H9 (cell line): ENCODE measurements at regions not wholly inside any gene's neighbourhood (a gene's known extent, or its start where the extent isn't known, plus 50 kb on each side); places are given as distances from the start of the nearest gene placed in this dataset.

Experiments
- DNase-seq: peaks from one replicate; pipeline ENCODE4 v3.0.0-alpha.2; 2017
- H2AFZ ChIP-seq: one replicate; pipeline ENCODE4 v1.6.1; 2013; ENCODE audit warnings: mild to moderate bottlenecking, low read length, control low read depth, moderate library complexity
- H2AK5ac ChIP-seq: 2 replicates; pipeline ENCODE4 v1.6.1; 2013; ENCODE audit warnings: low read length, control low read depth, mixed read lengths; ENCODE audit not compliant: insufficient read length
- H2BK120ac ChIP-seq: one replicate; pipeline ENCODE4 v1.6.1; 2013; ENCODE audit warnings: low read depth, mild to moderate bottlenecking, low read length, control low read depth, inconsistent platforms; ENCODE audit not compliant: poor library complexity, severe bottlenecking
- H2BK12ac ChIP-seq: 2 replicates; pipeline ENCODE4 v1.6.1; 2013; ENCODE audit warnings: low read length, control low read depth, mixed read lengths, low read depth; ENCODE audit not compliant: insufficient read length
- H2BK15ac ChIP-seq: 2 replicates; pipeline ENCODE4 v1.6.1; 2013; ENCODE audit warnings: low read depth, low read length, control low read depth
- H2BK20ac ChIP-seq: one replicate; pipeline ENCODE4 v1.6.1; 2013; ENCODE audit warnings: low read depth, mild to moderate bottlenecking, low read length, control low read depth, inconsistent platforms; ENCODE audit not compliant: poor library complexity, severe bottlenecking
- H2BK5ac ChIP-seq: 2 replicates; pipeline ENCODE4 v1.6.1; 2013; ENCODE audit warnings: low read length, control low read depth, mixed read lengths; ENCODE audit not compliant: insufficient read length
- H3K14ac ChIP-seq: 2 replicates; pipeline ENCODE4 v1.6.1; 2013; ENCODE audit warnings: low read length, control low read depth; ENCODE audit not compliant: insufficient read depth
- H3K18ac ChIP-seq: 2 replicates; pipeline ENCODE4 v1.6.1; 2013; ENCODE audit warnings: low read depth, mild to moderate bottlenecking, mixed read lengths, low read length, control low read depth; ENCODE audit not compliant: insufficient read length
- H3K23ac ChIP-seq: 2 replicates; pipeline ENCODE4 v1.6.1; 2013; ENCODE audit warnings: low read length, control low read depth, mixed read lengths, low read depth; ENCODE audit not compliant: insufficient read length
- H3K23me2 ChIP-seq: 2 replicates; pipeline ENCODE4 v1.6.1; 2013; ENCODE audit warnings: low read depth, mild to moderate bottlenecking, mixed read lengths, low read length, control low read depth; ENCODE audit not compliant: insufficient read length, poor library complexity, severe bottlenecking
- H3K27ac ChIP-seq: 2 replicates; pipeline ENCODE4 v1.5.1; 2013; ENCODE audit warnings: low read length, control low read depth, mixed read lengths, low read depth; ENCODE audit not compliant: insufficient read length
- H3K27me3 ChIP-seq: 2 replicates; pipeline ENCODE4 v1.6.1; 2013; ENCODE audit warnings: low read length, control low read depth, inconsistent platforms; ENCODE audit not compliant: insufficient read depth
- H3K4ac ChIP-seq: 2 replicates; pipeline ENCODE4 v1.6.1; 2013; ENCODE audit warnings: low read depth, mild to moderate bottlenecking, control low read depth, inconsistent platforms, low read length, moderate library complexity
- H3K4me1 ChIP-seq: 2 replicates; pipeline ENCODE4 v1.6.1; 2013; ENCODE audit warnings: low read length, control low read depth, inconsistent platforms; ENCODE audit not compliant: insufficient read depth
- H3K4me2 ChIP-seq: 2 replicates; pipeline ENCODE4 v1.6.1; 2013; ENCODE audit warnings: low read length, control low read depth, mixed read lengths; ENCODE audit not compliant: insufficient read length, insufficient read depth
- H3K56ac ChIP-seq: 2 replicates; pipeline ENCODE4 v1.6.1; 2013; ENCODE audit warnings: low read depth, mild to moderate bottlenecking, mixed read lengths, low read length, control low read depth; ENCODE audit not compliant: insufficient read length
- H3K79me1 ChIP-seq: 2 replicates; pipeline ENCODE4 v1.6.1; 2013; ENCODE audit warnings: low read depth, mild to moderate bottlenecking, moderate library complexity, low read length, control low read depth, inconsistent platforms; ENCODE audit not compliant: insufficient read depth, poor library complexity, severe bottlenecking
- H3K79me2 ChIP-seq: 2 replicates; pipeline ENCODE4 v1.6.1; 2013; ENCODE audit warnings: low read length, control low read depth, inconsistent platforms; ENCODE audit not compliant: insufficient read depth
- H3K9ac ChIP-seq: 2 replicates; pipeline ENCODE4 v1.6.1; 2013; ENCODE audit warnings: low read length, control low read depth, mixed read lengths; ENCODE audit not compliant: insufficient read length; ENCODE audit errors: extremely low read depth
- H3K9me3 ChIP-seq: one replicate; pipeline ENCODE4 v1.6.1; 2013; ENCODE audit warnings: low read depth, low read length, inconsistent platforms; ENCODE audit not compliant: control insufficient read depth
- H3T11ph ChIP-seq: one replicate; pipeline ENCODE4 v1.6.1; 2013; ENCODE audit warnings: mild to moderate bottlenecking, low read length, control low read depth, inconsistent platforms
- H4K20me1 ChIP-seq: one replicate; pipeline ENCODE4 v1.6.1; 2013; ENCODE audit not compliant: control insufficient read depth, insufficient read length, insufficient read depth
- H4K5ac ChIP-seq: 2 replicates; pipeline ENCODE4 v1.6.1; 2013; ENCODE audit warnings: low read depth, mild to moderate bottlenecking, mixed read lengths, low read length, control low read depth; ENCODE audit not compliant: insufficient read length
- H4K8ac ChIP-seq: replicated peaks from 2 replicates; pipeline ENCODE4 v1.6.1; 2013; ENCODE audit warnings: low read length, control low read depth, mixed read lengths, low read depth; ENCODE audit not compliant: insufficient read length
- H4K91ac ChIP-seq: 2 replicates; pipeline ENCODE4 v1.6.1; 2013; ENCODE audit warnings: low read depth, mild to moderate bottlenecking, moderate library complexity, mixed read lengths, low read length, control low read depth; ENCODE audit not compliant: insufficient read length
- H3K27ac Mint-ChIP-seq, 3 experiments: 2 replicates in 2 of 3; 3 replicates in 1 of 3; pipeline ENCODE4 v1.8.0; 2020 to 2021; ENCODE audit warnings: mixed read lengths in 3 of 3, mild to moderate bottlenecking in 1 of 3, moderate library complexity in 1 of 3
- H3K27me3 Mint-ChIP-seq: 2 replicates; pipeline ENCODE4 v1.8.0; 2021; ENCODE audit warnings: low read depth, mild to moderate bottlenecking, moderate library complexity, mixed read lengths
- H3K36me3 Mint-ChIP-seq, 3 experiments: 2 replicates in 2 of 3; 3 replicates in 1 of 3; pipeline ENCODE4 v1.8.0; 2020 to 2021; ENCODE audit warnings: low read depth in 3 of 3, mixed read lengths in 3 of 3; ENCODE audit not compliant: insufficient read depth in 1 of 3
- H3K4me1 Mint-ChIP-seq, 2 experiments: 2 replicates each; pipeline ENCODE4 v1.8.0; 2020; ENCODE audit warnings: mixed read lengths in 2 of 2
- H3K4me3 Mint-ChIP-seq, 2 experiments: 2 replicates in 1 of 2; 3 replicates in 1 of 2; pipeline ENCODE4 v1.8.0; 2020 to 2021; ENCODE audit warnings: mild to moderate bottlenecking in 2 of 2, mixed read lengths in 2 of 2, moderate library complexity in 1 of 2
- H3K9me3 Mint-ChIP-seq, 2 experiments: 2 replicates in 1 of 2; 3 replicates in 1 of 2; pipeline ENCODE4 v1.8.0; 2020; ENCODE audit warnings: mild to moderate bottlenecking in 2 of 2, mixed read lengths in 2 of 2, moderate library complexity in 1 of 2
- CTCF ChIP-seq: fragments of 200-600 bp; sonication (generic); conservative IDR thresholded peaks from 3 replicates; pipeline ENCODE4 v1.8.0; 2021; ENCODE audit warnings: antibody characterized with exemption, mild to moderate bottlenecking
- WGBS: extraction: QIAGEN DNeasy Blood & Tissue Kit; methylation state at CpG from one replicate; pipeline ENCODE4 v1.1.7; 2013; ENCODE audit warnings: missing lambda C conversion rate, low lambda C conversion rate, mixed read lengths; ENCODE audit not compliant: insufficient read length; ENCODE audit errors: extremely low coverage; 5-methylcytosine and 5-hydroxymethylcytosine counted together

DNA sequence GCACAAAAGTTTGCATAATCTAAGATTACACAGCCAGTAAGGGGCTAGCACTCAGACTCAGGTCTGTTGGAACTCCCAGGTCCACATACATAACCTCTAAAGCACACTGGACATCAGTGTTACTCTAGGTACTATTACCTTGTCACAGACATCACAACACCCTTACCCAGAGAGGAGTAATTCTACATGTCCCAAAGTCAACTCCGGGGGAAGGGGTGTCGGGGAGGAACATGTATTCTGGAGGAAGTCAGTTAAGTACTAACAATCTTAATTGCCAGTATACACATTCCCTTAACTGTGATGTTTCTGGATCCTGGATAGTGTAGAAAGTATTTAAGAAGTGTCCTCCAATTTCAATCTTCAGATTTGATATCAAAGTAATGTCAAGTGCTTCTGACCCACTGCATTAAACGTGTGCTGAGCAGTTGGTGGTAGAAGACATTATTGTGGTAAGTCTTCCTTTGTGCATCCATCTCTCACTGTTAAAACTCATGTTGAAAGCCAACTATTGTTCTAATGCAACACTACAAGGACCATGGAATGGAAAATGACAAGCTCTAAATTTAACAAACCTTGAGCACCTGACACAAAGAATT is 155.4 kb downstream of the CRPPA start:
- no peak for TF ChIP-seq CTCF
- WGBS = no CpG with 5 or more reads among the region's 3 CpGs

More for the DNA sequence above, 155.4 kb downstream of the CRPPA start:
- Histone ChIP-seq H3K23me2 (no peaks in the 10 kb centered on the region), H3K9me3 (no peaks in the 10 kb centered on the region), H4K8ac (no peak overlapping the region), H3K27me3 (no peaks in the 10 kb centered on the region), H3K79me2 (no peaks in the 10 kb centered on the region), H2BK5ac (no peak overlapping the region), H4K5ac (no peak overlapping the region), H3K4me1 (no peaks in the 10 kb centered on the region), H4K20me1 (no peaks in the 10 kb centered on the region), H3K23ac (no peak overlapping the region), H3K4me2 (no peak overlapping the region), H3K79me1 (no peaks in the 10 kb centered on the region), H3K9ac (no peak overlapping the region), H2BK12ac (no peak overlapping the region), H2AK5ac (no peak overlapping the region), H3K14ac (no peak overlapping the region), H3K56ac (no peak overlapping the region), H4K91ac (no peak overlapping the region), H2BK120ac (no peak overlapping the region), H3K27ac (no peak overlapping the region), H2BK15ac (no peak overlapping the region), H2BK20ac (no peak overlapping the region), H3T11ph (no peak overlapping the region), H3K18ac (no peak overlapping the region), H3K4ac (no peak overlapping the region), H2AFZ (no peak overlapping the region)
- Mint-ChIP-seq H3K27me3 (no peaks in the 10 kb centered on the region), H3K9me3 (no peaks in the 10 kb centered on the region), H3K4me1 (peaks cover 0 to 2% of the 10 kb centered on the region in 2 experiments; a peak in 1 of 4 replicates), H3K27ac (no peak overlapping the region), H3K36me3 (no peaks in the 10 kb centered on the region), H3K4me3 (no peak overlapping the region)
- no peak for DNase-seq
